MM.1S (cell line): ENCODE measurements at regions not wholly inside any gene's neighbourhood (a gene's known extent, or its start where the extent isn't known, plus 50 kb on each side); places are given as distances from the start of the nearest gene placed in this dataset.

Source experiments
- DNase-seq: peaks from one replicate; pipeline ENCODE4 v3.0.0-alpha.2; 2015
- H2AFZ ChIP-seq: fragments of 300-600 bp; sonication (generic); 2 replicates; pipeline ENCODE4 v1.6.0; 2016; ENCODE audit warnings: antibody characterized with exemption, low read length
- H3F3A ChIP-seq: fragments of 300-600 bp; sonication (generic); 2 replicates; pipeline ENCODE4 v1.6.1; 2016; ENCODE audit warnings: mild to moderate bottlenecking, antibody characterized with exemption, low read length, moderate library complexity, mixed read lengths; ENCODE audit not compliant: insufficient read depth
- H3K27ac ChIP-seq: fragments of 300-600 bp; sonication (generic); 2 replicates; pipeline ENCODE4 v1.5.1; 2016; ENCODE audit warnings: mild to moderate bottlenecking, low read length
- H3K27me3 ChIP-seq: fragments of 300-600 bp; sonication (generic); replicated peaks from 2 replicates; pipeline ENCODE4 v1.6.0; 2016; ENCODE audit warnings: low read length; ENCODE audit not compliant: insufficient read depth
- H3K36me3 ChIP-seq: fragments of 300-600 bp; sonication (generic); replicated peaks from 2 replicates; pipeline ENCODE4 v1.6.1; 2016; ENCODE audit warnings: mild to moderate bottlenecking, low read length, mixed read lengths; ENCODE audit not compliant: insufficient read depth
- H3K4me1 ChIP-seq: fragments of 300-600 bp; sonication (generic); 2 replicates; pipeline ENCODE4 v1.6.1; 2016; ENCODE audit warnings: low read length, mixed read lengths
- H3K4me2 ChIP-seq: fragments of 300-600 bp; sonication (generic); 2 replicates; pipeline ENCODE4 v1.6.0; 2016; ENCODE audit warnings: low read depth, low read length
- H3K4me3 ChIP-seq: fragments of 300-600 bp; sonication (generic); 2 replicates; pipeline ENCODE4 v1.5.1; 2016; ENCODE audit warnings: low read length, mixed read lengths
- H3K79me2 ChIP-seq: fragments of 300-600 bp; sonication (generic); 2 replicates; pipeline ENCODE4 v1.6.1; 2016; ENCODE audit warnings: mixed run types, low read length, mixed read lengths
- H3K9ac ChIP-seq: fragments of 300-600 bp; sonication (generic); 2 replicates; pipeline ENCODE4 v1.6.1; 2016; ENCODE audit warnings: low read length, mixed read lengths
- H3K9me2 ChIP-seq: fragments of 300-600 bp; sonication (generic); replicated peaks from 2 replicates; pipeline ENCODE4 v1.6.1; 2016; ENCODE audit warnings: mild to moderate bottlenecking, low read length, mixed read lengths; ENCODE audit not compliant: insufficient read depth
- H3K9me3 ChIP-seq: fragments of 300-600 bp; sonication (generic); replicated peaks from 2 replicates; pipeline ENCODE4 v1.6.1; 2016; ENCODE audit warnings: mild to moderate bottlenecking, low read length, mixed read lengths; ENCODE audit not compliant: insufficient read depth
- H4K20me1 ChIP-seq: fragments of 300-600 bp; sonication (generic); 2 replicates; pipeline ENCODE4 v1.6.1; 2016; ENCODE audit warnings: mild to moderate bottlenecking, low read length, moderate library complexity, mixed read lengths; ENCODE audit not compliant: insufficient read depth
- CTCF ChIP-seq: fragments of 300-600 bp; sonication (generic); IDR thresholded peaks from 2 replicates; pipeline ENCODE4 v1.5.1; 2016; ENCODE audit warnings: antibody characterized with exemption, low read length, mixed read lengths
- EZH2 ChIP-seq: fragments of 300-600 bp; sonication (generic); optimal IDR thresholded peaks from 2 replicates; pipeline ENCODE3; 2017; ENCODE audit warnings: low read depth, mild to moderate bottlenecking, antibody characterized with exemption, low read length, mixed read lengths
- EZH2phosphoT487 ChIP-seq: fragments of 300-600 bp; sonication (generic); IDR thresholded peaks from 2 replicates; pipeline ENCODE4 v1.6.1; 2018; ENCODE audit warnings: antibody characterized with exemption, low read length

- Histone ChIP-seq H3K4me1 (peaks cover 14% of the 10 kb centered on the region), H3K36me3 (no peaks in the 10 kb centered on the region), H3K9me2 (no peaks in the 10 kb centered on the region), H3K27ac (no peak overlapping the region), H3F3A (no peaks in the 10 kb centered on the region), H3K9me3 (no peaks in the 10 kb centered on the region), H3K4me2 (no peak overlapping the region), H3K9ac (no peak overlapping the region), H3K79me2 (no peaks in the 10 kb centered on the region), H2AFZ (no peak overlapping the region), H4K20me1 (no peaks in the 10 kb centered on the region), H3K27me3 (no peaks in the 10 kb centered on the region), H3K4me3 (no peak overlapping the region)
- TF ChIP-seq EZH2phosphoT487 (no peak), EZH2 (no peak), CTCF (no peak)
- no peak for DNase-seq
Measured at GRCh38 chr16:79950932-79951719, 350.6 kb upstream of the MAF start.

- H3K27ac ChIP-seq = peak overlapping the region; percentile 43; the same call in 1 of the 2 replicates
Measured at GRCh38 chr16:79949417-79949816, 348.9 kb upstream of the MAF start.

GRCh38 chr16:79947771-79948170, 347.2 kb upstream of the MAF start:
- Histone ChIP-seq H3K9ac (no peak overlapping the region), H3K4me1 (peaks cover 14% of the 10 kb centered on the region), H3K9me3 (no peaks in the 10 kb centered on the region), H3K79me2 (no peaks in the 10 kb centered on the region), H2AFZ (no peak overlapping the region), H3K4me3 (no peak overlapping the region), H3K4me2 (no peak overlapping the region), H3F3A (no peaks in the 10 kb centered on the region), H3K9me2 (no peaks in the 10 kb centered on the region), H3K27me3 (no peaks in the 10 kb centered on the region), H3K27ac (no peak overlapping the region), H4K20me1 (no peaks in the 10 kb centered on the region), H3K36me3 (no peaks in the 10 kb centered on the region)
- peak; percentile 46 for DNase-seq
- TF ChIP-seq CTCF = no peak
- TF ChIP-seq EZH2 = no peak
- TF ChIP-seq EZH2phosphoT487 = no peak

More at GRCh38 chr16:79949417-79949816, 348.9 kb upstream of the MAF start:
- Histone ChIP-seq H3K9me2 (no peaks in the 10 kb centered on the region), H2AFZ (no peak overlapping the region), H3K4me3 (no peak overlapping the region), H3K36me3 (no peaks in the 10 kb centered on the region), H3K4me1 (peaks cover 14% of the 10 kb centered on the region), H4K20me1 (no peaks in the 10 kb centered on the region), H3K9ac (no peak overlapping the region), H3K27me3 (no peaks in the 10 kb centered on the region), H3K9me3 (no peaks in the 10 kb centered on the region), H3F3A (no peaks in the 10 kb centered on the region), H3K79me2 (no peaks in the 10 kb centered on the region), H3K4me2 (no peak overlapping the region)
- no peak for TF ChIP-seq EZH2phosphoT487
- no peak for TF ChIP-seq EZH2
- no peak for TF ChIP-seq CTCF
- peak; percentile 60 for DNase-seq
